Sigmoid colon (tissue), 4 donors: ENCODE measurements at regions not wholly inside any gene's neighbourhood (a gene's known extent, or its start where the extent isn't known, plus 50 kb on each side); places are given as distances from the start of the nearest gene placed in this dataset.

Source experiments
- CTCF ChIP-seq, 4 experiments: fragments of 450-650 bp in 3 of 4; fragments of 200-600 bp in 1 of 4; IDR thresholded peaks; one replicate each; pipeline ENCODE4 v1.5.1; 2016 to 2019; ENCODE audit warnings: antibody characterized with exemption in 4 of 4, mild to moderate bottlenecking in 3 of 4, moderate library complexity in 2 of 4
- EP300 ChIP-seq, 4 donors: sonication (generic); formaldehyde crosslinking; IDR thresholded peaks; one replicate each; pipeline ENCODE4 v1.6.1; 2017; ENCODE audit warnings: antibody characterized with exemption in 4 of 4
- POLR2A ChIP-seq, 2 donors: fragments of 450-650 bp; IDR thresholded peaks; one replicate each; pipeline ENCODE4 v1.6.1; 2016; ENCODE audit warnings: antibody characterized with exemption in 2 of 2, mild to moderate bottlenecking in 2 of 2, moderate library complexity in 2 of 2

GRCh38 chr7:14071045-14071444 lies 81.6 kb upstream of the ETV1 start:
- no peak for TF ChIP-seq POLR2A (IDR thresholded peaks at IDR 0.05)
- TF ChIP-seq CTCF (IDR thresholded peaks at IDR 0.05), result no peak
- TF ChIP-seq EP300 (IDR thresholded peaks at IDR 0.05), result no peak
